Colon (tissue), 2 donors: ENCODE measurements at regions not wholly inside any gene's neighbourhood (a gene's known extent, or its start where the extent isn't known, plus 50 kb on each side); places are given as distances from the start of the nearest gene placed in this dataset.
"Not testable (repeated sequence)": the region's sequence is repeated elsewhere in the genome, so short reads cannot be mapped to it uniquely, and the experiment has no call there.

Source experiments
- FAIRE-seq: peaks from 2 replicates; lab custom pipeline; 2012; peaks lifted over from hg19 to GRCh38; lab: Jason Lieb, UNC
- donor health status: control.
- donor health status: control.

DNA sequence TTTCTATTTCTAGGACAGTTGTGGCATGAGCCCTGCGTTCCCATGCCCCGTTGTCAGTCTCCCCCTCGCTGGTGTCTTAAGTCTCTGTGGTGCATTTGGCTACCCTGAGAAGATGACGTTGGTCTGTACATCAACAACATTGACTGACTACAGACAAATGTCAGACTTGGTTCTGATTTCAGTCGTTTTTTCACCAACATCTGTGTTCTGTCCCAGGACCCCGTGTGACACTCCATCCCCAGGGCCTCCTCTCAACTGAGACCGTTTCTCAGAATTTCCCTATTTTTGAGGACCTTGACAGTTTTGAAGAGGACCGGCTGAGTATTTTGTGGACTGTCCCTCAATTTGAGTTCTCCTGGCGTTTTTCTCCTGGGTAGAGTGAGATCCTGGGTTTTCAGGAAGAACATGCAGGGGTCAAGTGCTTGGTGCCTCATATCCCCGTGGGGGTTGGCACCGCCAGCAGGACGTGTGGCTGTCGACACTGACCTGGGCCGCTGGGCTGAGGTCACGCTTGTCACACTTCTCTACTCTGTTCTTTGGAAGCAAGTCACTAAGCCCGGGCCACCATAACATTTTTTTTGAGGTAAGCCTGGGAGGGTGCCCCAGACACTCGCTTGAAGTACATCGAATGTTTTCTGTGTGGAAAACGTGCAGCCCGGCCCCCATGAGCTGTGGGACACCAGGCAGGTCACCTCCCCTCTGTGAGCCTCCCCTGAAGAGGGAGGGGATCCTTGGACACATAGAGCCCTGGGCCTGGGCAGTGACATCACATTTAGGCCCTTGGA is 114.4 kb upstream of the ZNF469 start:
- FAIRE-seq: not testable (repeated sequence)

DNA sequence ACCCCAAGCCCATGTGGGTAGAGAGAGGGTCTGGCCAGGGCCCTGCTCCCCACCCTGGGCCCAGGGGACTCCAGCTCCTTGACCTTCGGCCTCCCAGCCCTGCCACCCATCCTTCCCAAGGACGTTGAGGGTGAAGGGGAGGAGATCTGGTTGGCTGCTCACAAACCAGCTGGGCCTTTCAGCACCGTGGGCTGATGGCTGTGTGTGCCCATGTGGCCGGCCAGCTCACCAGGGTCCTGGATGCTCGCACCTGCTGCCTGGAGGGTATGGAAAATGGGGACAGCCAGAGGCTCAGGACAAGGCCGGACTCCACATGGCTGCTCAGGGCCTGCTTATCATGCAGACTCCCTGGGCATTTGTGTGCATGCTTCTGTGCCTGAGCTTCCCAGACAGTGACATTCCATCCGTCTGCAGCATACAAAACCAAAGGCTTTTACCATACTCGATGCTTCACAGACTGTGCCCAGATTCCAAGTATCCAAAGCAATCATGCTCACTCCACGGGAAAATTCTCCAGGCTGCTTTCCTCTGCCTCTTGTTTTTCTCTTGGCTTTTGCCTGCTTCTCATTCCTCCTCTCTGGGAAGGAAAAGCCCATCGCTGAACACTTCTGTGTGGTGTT is 112.5 kb upstream of the ZNF469 start:
- not testable (repeated sequence) for FAIRE-seq

DNA sequence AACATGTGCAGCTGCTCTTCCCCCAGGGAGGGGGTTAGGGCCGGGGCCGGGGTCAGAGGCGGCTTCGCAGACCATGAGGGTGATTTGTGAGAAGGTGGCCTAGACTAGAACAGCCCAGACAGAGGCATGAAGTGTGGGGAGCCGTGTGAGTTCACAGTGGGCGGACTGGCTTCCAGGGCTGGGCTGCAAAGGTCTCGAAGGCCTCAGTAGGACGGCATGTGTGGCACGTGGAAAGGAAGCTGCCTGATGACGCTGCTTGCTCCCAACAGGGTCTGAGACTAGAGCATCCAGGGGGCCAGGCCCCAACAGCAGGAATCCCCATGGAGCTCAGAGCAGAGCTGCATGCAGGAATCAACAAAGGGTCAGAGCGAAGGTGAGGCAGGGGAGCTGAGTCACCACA is 111.5 kb upstream of the ZNF469 start:
- not testable (repeated sequence) for FAIRE-seq

DNA sequence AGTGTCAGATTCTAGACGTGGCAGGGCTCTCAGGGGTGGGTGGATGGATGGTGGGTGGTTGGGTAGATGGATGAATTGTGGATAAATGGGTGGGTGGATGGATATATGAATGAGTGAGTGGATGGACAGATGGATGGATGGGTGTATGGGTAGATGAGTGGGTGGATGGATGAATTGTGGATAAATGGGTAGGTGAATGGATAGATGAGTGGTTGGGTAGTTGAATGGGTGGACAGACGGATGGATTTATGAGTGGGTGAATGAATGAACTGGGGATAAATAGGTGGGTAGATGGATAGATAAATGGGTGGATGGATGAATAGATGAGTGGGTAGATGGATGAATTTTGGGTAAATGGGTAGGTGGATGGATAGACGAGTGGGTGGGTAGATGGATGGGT is 111.0 kb upstream of the ZNF469 start:
- not testable (repeated sequence) for FAIRE-seq

DNA sequence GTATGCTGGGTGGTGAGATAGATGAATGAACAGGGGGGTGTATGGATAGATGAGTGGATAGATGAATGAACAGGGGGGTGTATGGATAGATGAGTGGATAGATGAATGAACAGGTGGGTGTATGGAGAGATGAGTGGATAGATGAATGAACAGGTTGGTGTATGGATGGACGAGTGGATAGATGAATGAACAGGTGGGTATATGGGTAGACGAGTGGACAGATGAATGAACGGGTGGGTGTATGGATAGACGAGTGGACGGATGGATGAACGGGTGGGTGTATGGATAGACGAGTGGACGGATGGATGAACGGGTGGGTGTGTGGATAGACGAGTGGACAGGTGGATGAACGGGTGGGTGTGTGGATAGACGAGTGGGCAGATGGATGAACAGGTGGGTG is 110.3 kb upstream of the ZNF469 start:
- FAIRE-seq: not testable (repeated sequence)

DNA sequence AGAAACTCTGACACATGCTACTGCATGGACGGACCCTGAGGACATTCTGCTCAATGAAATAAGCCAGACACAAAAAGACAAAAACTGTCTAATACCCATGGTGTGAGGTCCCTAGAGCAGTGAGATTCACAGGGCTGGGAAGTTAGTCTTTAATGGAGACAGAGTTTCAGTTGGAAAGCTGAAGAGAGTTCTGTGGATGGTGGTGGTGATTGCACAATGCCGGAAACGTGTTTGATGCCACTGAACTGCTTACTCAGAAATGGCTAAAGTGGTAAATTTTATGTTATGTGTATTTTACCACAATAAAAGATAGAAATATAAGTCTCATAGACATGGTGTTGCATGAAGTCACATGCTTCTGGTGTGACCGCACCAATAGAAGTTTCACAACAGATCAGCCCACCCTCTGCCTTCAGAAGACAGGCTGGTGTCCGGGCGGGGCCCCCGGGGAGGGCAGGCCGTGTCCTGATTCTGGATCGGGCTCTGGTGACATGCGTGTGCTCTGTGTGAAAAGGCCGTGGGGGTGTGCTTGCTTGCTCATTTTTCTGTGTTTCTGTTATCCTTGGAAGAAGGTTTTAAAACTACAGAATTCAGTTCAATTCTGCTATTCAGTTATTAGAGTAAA is 108.5 kb upstream of the ZNF469 start:
- FAIRE-seq: not testable (repeated sequence)

DNA sequence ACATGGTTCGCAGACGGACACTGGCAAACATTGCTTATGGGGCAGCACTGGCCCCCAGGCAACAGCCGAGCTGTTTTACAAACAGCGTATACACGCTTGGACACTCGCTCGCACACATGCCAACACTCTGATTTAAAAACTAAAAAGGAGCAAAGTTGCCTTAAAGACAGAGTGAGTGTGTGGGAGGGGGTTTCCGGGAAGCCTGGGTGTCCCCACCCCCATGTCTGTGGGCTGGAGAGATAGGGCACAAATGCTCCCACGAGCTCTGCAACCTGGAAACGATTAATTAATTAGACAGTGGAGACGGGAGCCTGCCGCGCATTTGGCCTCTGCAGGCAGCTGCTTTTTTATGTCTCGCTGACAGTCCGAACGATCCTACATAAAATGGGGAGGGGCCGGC is 107.9 kb upstream of the ZNF469 start:
- no peak for FAIRE-seq

DNA sequence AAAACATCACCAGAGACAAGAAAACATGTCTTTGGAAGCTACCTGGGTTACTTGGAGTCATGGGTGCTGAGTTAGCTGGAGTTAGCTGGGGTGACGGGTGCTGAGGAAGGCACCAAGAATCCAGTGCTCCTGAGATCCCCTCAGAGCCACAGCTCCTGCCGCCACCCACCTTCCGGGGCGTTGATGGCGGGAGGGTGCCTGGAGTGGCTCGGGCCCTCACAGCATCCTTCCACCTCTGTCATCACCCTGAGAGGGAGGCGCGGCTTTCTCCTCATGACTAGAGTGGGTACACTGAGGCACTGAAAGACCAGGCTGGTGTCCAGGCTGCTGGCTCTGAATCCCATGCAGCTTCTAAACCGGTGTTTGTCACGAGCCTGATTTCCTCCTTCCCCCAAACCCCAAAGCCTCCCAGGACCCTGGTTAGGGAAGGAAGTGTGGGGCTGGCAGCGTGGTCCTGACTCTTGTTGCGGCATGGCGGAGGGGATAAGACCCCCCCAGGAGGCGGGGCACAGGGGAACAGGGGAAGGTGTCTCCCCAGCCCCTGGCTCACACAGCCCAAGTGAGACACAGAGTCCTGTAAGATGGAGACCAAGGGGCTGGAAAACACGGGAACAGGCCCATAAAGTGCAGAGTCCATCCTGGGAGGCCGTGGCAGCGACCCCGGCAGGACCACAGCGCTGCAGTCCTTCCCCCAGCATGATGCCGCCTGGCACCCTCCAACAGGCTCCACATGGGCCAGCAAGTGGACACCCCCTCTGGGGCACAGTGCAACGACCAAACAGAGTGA is 107.2 kb upstream of the ZNF469 start:
- not testable (repeated sequence) for FAIRE-seq

DNA sequence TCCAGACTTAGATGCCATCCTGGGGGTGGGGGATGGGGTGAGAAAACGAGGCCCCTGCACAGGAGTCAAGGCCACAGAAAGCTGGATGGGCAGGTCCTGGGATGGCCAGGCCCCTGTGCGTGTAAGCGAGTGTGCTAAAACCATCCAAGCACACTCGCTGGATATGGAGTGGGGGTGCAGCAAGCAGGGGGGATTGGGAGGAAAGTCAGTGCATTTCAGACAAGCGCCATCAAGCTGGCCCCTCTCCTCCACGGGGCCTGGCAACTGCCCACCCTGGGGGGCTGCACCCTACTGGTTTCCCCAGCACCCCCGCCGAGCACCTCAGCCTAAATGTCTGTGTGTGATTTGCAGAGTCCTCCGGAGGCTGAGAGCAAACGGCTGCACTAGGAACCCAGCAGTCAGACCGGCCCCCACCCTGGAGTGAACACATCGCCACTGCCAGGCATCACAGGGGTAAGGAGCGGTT is 106.6 kb upstream of the ZNF469 start:
- not testable (repeated sequence) for FAIRE-seq

DNA sequence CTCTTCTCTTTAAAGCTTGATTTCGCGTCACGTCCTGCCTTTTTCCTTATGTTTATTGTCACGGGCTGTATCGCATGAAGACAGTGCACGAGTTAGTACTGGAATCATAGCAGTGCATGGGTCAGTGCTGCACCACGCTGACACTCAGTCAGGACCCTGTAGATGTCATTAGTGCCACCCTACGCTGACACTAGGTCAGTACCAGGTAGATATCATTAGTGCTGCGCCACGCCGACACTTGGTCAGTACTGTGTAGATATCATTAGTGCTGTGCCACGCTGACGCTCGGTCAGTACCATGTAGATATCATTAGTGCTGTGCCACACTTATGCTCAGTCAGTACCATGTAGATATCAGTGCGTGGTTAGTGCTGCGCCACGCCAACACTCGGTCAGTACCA is 106.2 kb upstream of the ZNF469 start:
- FAIRE-seq: no peak

DNA sequence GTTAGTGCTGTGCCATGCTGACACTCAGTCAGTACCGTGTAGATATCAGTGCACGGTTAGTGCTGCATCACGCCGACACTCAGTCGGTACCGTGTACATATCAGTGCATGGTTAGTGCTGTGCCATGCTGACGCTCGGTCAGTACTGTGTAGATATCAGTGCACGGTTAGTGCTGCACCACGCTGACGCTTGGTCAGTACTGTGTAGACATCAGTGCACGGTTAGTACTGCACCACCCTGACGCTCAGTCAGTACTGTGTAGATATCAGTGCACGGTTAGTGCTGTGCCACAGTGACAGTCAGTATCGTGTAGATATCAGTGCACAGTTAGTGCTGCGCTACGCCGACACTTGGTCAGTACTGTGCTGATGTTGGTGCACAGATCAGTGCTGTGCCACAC is 102.8 kb upstream of the ZNF469 start:
- no peak for FAIRE-seq

DNA sequence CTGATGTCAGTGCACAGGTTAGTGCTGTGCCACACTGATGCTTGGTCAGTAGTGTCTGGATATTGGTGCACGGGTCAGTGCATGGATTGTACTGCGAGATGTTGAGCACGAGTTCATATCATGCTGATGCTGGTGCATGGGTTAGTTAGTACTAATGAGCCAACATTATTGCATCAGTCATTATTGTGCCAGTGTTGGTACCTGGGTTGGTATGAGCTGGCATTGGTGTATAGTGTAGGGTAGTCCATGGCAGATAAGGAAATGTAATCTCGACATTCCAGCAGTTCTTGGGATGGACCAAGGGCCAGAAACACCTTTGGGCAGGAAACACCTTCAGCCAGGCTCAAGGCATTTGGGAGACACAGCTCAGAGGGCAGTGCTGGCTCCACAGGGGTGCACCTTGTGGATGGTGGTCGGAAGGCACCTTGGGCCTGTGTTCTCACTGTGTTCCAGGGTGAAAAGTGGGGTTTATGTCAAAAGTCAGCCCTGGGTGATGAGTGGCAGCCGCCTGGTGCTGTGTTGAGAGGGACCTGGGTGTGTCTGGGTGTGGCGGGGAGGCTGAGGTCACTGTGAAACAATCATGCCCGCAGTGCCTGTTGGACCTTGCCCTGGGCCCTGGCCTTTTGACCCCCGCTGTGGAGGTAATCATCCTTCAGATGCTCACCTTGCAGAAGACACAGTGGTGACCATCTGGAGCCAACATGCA is 100.7 kb upstream of the ZNF469 start:
- FAIRE-seq: no peak

DNA sequence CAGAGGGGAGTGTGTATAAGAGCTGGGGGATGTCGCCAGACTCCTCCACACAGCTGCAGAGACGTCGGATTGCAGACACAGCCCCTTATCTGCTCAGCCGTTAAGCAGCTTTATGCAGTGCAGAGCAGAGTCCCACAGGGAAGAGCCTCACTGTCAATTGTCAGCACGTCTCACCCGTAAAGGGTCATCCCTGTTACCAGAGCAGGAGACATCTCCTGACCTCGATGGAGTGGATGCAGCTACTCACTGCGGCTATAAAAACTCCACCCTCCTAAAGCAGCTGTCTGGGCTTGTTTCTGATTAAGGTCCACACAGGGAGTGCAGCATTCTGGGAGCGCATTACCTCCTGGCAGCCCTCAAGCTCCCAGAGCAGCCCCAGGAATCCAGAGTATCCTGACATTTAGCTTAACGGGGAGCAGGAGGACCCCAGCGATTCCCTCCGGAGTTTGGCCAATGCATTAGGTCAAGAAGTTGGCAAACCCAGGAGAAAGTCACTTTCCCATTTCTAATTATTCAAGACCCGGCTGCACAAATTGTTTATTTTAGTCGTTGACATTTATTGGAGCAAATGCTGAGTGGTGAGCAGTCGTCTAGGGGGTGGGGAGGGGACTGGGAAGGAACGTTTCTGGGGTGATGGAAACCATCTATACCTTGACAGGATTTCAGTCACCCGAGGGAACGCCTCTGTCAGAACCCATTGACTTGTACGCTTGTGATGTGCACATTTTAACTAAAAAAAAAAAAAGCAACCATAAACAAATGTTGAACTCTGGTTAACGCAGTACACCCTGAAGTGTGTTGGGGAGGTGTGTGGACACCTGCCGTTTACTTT is 100.0 kb upstream of the ZNF469 start:
- no peak for FAIRE-seq

DNA sequence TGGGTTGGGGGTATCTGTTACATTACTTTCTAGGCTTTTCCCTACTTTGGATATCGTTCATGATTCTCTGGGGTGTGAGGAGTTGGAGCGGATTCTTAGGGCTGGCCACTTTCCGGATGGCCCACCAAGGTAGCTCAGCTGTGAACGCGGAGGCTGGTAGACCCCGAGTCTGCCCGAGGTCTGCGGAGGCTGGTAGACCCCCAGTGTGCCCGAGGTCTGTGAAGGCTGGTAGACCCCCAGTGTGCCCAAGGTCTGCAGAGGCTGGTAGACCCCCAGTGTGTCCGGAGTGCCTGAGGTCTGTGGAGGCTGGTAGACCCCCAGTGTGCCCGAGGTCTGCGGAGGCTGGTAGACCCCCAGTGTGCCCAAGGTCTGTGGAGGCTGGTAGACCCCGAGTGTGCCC is 99.2 kb upstream of the ZNF469 start:
- FAIRE-seq: no peak

DNA sequence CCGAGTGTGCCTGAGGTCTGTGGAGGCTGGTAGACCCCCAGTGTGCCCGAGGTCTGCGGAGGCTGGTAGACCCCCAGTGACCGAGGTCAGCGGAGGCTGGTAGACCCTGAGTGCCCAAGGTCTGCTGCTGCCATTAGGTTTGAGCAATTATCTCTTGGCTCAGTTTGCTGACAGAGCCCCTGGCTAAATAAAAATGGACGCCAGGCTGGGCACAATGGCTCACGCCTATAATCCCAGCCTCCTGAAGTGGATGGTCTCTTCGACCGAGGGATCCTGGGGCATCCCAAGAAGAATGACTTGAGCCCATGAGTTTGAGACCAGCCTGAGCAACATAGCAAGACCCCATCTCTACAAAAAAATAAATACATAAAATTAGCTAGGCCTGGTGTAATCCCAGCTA is 98.7 kb upstream of the ZNF469 start:
- no peak for FAIRE-seq

DNA sequence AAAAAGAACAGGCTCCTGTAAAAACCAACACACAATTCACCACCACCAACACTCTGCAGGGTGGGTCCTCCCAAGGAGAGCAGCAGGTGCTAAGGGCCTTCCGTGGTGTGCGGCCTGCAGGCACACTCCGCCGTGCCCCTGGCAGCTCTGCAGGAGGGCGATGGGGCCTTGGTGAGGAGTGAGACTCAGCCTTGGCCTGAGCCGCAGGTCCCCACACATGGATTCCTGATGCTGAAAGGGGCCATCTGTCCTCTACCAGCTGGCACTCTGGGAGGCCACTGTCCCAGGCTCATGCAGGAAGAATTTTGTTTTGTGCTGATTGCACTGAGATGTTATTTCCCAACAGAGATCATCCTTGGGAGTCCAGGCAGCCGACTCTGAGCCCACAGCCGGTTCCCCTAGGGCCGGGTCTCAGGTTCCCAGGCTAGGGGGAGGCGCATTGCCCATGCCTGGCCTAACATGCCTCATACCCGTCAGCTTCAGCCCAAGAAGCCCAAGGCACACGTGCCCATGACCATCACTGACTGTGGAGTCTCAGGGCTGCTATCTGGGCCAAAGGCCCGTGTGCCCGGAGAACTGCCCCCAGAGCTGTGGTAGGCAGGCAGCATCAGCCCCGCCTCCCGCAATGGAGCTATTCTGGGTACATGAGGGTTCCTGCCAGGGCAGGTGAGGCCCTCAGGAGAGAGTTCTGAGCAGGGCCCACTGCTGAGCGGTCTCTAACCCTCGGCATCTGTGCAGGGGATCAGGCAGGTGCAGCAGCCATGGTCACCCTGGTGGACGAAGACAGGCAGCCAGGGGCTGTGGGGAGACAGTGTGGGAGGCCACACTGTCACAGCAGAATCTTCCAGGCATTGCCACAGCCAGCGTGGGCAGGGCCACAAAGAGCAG is 97.9 kb upstream of the ZNF469 start:
- FAIRE-seq: no peak

DNA sequence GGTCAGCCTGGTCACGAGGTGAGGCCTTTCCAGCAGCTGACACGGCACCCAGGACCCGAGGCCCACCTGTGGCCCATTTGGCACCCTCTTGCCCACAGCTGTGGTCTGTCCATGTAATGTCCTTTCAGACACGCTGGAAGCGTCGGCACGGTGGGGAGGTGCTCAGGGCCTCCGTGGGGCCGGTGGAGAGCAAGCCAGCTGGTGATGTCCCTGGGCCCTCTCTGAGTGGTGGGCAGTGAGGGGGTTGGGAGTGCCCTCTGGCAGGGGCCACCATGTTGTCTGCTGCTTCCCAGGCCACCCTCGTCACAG is 97.3 kb upstream of the ZNF469 start:
- no peak for FAIRE-seq

DNA sequence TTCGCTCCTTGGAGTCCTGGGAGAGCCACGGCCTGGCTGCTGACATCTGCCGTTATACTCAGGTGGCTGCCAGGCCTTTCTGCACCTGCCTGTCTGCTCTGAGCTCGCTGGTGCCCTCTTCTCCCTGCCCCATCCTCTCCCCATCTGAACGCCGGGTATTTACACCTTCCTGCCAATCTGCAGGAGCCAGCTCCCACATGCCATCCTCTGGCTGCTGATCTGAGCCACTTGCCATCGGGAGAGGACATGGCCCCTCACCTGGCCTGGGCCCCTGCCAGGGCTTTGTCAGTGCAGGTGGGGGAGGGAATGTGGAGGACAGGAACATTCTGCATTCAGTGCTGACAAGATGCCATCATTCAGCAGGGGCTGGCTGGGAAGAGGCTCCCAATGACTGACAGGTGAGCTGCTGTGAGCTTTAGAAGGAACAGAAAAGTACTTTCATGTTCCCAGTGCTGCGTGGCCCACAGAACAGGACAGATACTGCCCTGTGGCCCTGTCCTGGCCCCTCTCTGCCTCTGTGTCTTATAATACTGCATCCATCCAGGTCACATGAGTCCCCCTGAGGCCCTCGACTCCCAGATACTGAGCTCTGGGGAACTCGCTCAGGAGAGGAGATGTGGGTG is 96.3 kb upstream of the ZNF469 start:
- no peak for FAIRE-seq

DNA sequence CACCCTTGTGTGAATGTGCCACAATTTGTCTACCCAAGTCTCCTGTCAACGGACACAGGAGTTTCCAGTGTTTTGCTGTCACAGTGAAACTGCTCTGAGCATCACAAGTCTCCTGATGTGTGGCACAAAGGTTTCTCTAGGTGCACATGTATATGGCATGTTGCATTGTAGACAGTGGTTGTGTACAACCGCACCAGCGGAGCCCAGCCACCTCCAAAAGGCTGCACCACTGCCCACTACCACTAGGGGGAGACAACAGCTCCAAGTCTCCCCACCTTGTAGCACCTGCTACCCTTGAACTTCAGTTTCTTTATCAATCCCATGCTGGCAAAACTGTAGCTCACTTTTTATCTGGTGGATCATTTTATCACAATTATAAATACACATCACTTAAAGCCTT is 95.5 kb upstream of the ZNF469 start:
- FAIRE-seq: no peak

DNA sequence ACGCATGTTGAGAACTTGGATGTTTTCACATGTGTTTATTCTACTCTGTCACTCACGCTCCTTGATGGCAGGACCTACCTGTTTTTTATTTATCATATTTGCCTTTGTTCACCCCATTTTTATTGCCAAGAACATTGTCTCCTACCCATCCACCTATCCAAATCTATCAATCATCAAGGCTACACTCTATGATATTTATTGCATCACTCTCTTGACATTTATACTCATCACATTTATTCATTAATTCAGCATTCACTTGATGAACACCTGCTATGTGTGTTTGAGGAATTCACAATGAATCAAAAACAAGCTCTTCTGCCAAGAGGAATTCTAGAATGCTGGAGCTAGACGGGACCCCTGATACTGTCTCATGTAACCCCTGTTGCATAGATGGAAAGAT is 94.5 kb upstream of the ZNF469 start:
- FAIRE-seq: no peak
